Fibroblast of villous mesenchyme (primary cell): ENCODE measurements at regions not wholly inside any gene's neighbourhood (a gene's known extent, or its start where the extent isn't known, plus 50 kb on each side); places are given as distances from the start of the nearest gene placed in this dataset. TPM values are rescaled to one million over a fixed set of nuclear protein-coding genes. Genes with fewer than 3 reads are reported as not detected.

ENCODE experiments used
- DNase-seq: peaks from one replicate; pipeline ENCODE4 v3.0.0-alpha.2; 2010; ENCODE audit warnings: low read depth
- H3K4me3 ChIP-seq: 2 replicates; pipeline ENCODE4 v1.5.1; 2011; ENCODE audit warnings: low read depth, mild to moderate bottlenecking, low read length
- small RNA-seq: library from RNA; depleted of rRNA; stranded (forward); fragments of <200 nt; gene quantifications from one replicate; pipeline ENCODE3, GENCODE V24; 2012
- TF ChIP-seq, protein P1 (sequence below): IDR thresholded peaks from 2 replicates; pipeline ENCODE4 v1.5.1; 2012; ENCODE audit warnings: low read depth, mild to moderate bottlenecking, low read length; ENCODE audit not compliant: insufficient read depth

DNA sequence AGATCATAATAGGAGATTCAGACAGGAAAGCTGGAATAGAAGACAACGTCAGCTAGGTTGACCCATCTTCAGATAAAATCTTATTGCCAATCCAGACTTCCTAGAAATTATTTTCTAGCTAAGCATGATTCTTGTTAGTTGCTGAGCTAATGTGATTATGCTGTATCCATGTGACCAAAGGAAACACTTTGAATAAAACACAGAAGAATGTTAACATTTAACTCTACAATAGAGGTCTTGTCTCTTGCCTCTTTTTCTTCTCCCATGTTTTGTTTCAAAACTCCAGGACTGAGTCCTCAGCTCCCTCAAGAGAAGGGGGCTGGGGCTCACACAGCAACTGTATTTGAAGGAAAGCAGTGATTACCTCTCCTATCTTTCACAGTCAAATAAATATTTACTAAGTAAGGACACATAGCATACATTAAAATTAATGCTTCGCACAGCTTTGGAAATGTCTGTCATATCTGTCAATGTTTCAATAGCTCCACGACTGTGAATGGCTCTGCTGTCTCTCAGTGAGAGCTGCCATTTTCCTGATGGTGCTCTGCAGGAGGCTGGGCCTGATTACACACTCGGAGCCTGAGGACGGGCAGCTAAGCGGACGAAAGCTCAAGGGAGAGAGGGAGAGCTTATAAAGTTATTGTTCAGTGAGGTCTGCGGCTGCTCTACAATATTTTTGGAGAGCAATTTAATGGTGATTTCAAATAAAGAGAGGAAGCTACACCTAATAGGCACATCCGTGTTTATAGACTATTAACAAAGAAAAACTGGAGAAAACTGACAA is 64.8 kb upstream of the ZNF462 start:
- no peak for DNase-seq
- TF ChIP-seq, protein P1, sequence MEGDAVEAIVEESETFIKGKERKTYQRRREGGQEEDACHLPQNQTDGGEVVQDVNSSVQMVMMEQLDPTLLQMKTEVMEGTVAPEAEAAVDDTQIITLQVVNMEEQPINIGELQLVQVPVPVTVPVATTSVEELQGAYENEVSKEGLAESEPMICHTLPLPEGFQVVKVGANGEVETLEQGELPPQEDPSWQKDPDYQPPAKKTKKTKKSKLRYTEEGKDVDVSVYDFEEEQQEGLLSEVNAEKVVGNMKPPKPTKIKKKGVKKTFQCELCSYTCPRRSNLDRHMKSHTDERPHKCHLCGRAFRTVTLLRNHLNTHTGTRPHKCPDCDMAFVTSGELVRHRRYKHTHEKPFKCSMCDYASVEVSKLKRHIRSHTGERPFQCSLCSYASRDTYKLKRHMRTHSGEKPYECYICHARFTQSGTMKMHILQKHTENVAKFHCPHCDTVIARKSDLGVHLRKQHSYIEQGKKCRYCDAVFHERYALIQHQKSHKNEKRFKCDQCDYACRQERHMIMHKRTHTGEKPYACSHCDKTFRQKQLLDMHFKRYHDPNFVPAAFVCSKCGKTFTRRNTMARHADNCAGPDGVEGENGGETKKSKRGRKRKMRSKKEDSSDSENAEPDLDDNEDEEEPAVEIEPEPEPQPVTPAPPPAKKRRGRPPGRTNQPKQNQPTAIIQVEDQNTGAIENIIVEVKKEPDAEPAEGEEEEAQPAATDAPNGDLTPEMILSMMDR = no peak
- H3K4me3 ChIP-seq = no peak overlapping the region

DNA sequence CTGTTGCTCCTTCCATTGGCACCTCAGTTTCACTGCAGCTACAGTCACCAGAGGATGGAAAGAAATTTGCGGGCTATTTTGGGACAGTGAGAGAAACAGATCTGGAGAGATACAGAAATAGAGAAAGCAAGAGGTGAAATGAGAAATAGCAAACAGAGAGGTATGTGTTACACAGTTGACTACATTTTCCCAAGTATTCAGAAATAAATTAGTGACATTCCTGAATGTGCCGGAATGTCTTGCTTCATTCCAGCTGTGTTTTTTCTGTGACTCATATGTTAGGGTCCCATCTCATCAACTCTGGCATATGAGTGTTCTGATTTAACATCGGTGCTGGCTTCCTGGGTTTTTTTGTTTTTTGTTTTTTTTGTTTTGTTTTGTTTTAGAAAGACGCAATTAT is 63.8 kb upstream of the ZNF462 start:
- TF ChIP-seq, protein P1 = no peak

DNA sequence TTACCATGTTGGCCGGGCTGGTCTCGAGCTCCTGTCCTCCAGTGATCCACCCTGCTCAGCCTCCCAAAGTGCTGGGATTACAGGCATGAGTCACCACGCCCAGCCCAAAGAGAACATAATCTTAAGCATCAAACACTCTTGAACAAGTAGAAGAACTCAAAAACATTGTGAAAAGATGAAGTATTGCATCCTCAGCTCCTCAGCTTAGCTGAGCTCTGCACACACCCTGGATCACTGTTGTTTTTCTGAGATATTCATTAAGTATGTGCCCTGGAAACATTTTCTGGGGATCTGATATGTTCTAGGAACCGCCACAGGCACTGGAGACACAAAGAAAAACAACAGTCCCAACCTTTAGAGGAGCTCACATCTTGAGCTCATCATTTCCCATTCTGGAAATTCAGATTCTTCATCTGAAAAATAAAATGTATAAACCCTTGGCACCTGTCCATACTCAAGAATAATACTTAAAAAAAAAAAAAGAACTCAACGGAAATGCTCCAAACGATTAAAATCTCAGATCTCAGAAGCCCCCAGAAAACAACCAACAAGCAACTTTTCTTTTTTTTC is 62.2 kb upstream of the ZNF462 start:
- peak; percentile 16 for DNase-seq
- no peak overlapping the region for H3K4me3 ChIP-seq
- TF ChIP-seq, protein P1 = no peak

More for the DNA sequence above, 63.8 kb upstream of the ZNF462 start:
- no peak overlapping the region for H3K4me3 ChIP-seq
- peak; percentile 70 for DNase-seq

DNA sequence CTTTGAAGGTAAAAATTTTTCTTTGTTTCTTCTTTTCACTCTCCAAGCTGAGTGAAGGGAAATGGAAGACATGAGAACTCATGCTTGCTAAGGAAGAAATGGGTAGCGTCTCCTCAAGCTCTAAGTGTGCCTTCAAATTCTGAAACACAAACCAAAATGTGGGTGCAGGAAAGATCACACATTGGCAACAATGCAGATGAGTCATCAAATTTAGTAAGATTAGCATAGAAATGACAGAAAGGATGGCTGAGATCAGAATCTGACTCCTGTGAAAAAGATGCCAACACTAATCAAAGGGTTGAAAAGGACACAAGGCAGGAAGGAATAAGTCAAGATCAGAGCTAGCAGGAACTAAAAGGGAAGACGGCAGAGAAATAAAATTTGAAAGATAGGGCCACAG is 61.1 kb upstream of the ZNF462 start:
- TF ChIP-seq, protein P1 = no peak

More for the DNA sequence above, 61.1 kb upstream of the ZNF462 start:
- H3K4me3 ChIP-seq = no peak overlapping the region
- DNase-seq = no peak

Small RNAs in the stretch of these regions (small RNA-seq; reads per million reads assigned to genes)
- gene MIR8081 = not detected
